Activated CD8-positive, alpha-beta memory T cell treated with anti-CD3 and anti-CD28 coated beads, Interleukin-2, amount 10 ng/mL, durations not matched to agents 7 days and 5 days (primary cell): ENCODE measurements at regions not wholly inside any gene's neighbourhood (a gene's known extent, or its start where the extent isn't known, plus 50 kb on each side); places are given as distances from the start of the nearest gene placed in this dataset.
"Not testable (repeated sequence)": the region's sequence is repeated elsewhere in the genome, so short reads cannot be mapped to it uniquely, and the experiment has no call there.

Source experiments
- ATAC-seq: fragments of 150-1000 bp; cut with Tn5 transposase; one replicate; pipeline ENCODE4 v1.10.0; 2021; ENCODE audit warnings: moderate library complexity
- CTCF ChIA-PET: fragments of 350-600 bp; sonication (Branson Sonifier 250); formaldehyde crosslinking; loops from one replicate; lab custom pipeline; 2021; ENCODE audit warnings: antibody characterized with exemption; lab: Charles Lee
- DNase-seq: peaks from one replicate; pipeline ENCODE4 v3.0.0-alpha.2; 2020
- H3K27ac Mint-ChIP-seq: one replicate; pipeline ENCODE4 v1.8.0; 2021; ENCODE audit warnings: mild to moderate bottlenecking, mixed read lengths
- H3K27me3 Mint-ChIP-seq: one replicate; pipeline ENCODE4 v1.8.0; 2021; ENCODE audit warnings: mixed read lengths
- H3K36me3 Mint-ChIP-seq: one replicate; pipeline ENCODE4 v1.8.0; 2021; ENCODE audit warnings: mild to moderate bottlenecking, mixed read lengths
- H3K4me1 Mint-ChIP-seq: one replicate; pipeline ENCODE4 v1.8.0; 2021; ENCODE audit warnings: mixed read lengths
- H3K4me3 Mint-ChIP-seq: one replicate; pipeline ENCODE4 v1.8.0; 2021; ENCODE audit warnings: mild to moderate bottlenecking, moderate library complexity, mixed read lengths
- H3K9me3 Mint-ChIP-seq: one replicate; pipeline ENCODE4 v1.8.0; 2022; ENCODE audit warnings: low read depth, mixed read lengths

DNA sequence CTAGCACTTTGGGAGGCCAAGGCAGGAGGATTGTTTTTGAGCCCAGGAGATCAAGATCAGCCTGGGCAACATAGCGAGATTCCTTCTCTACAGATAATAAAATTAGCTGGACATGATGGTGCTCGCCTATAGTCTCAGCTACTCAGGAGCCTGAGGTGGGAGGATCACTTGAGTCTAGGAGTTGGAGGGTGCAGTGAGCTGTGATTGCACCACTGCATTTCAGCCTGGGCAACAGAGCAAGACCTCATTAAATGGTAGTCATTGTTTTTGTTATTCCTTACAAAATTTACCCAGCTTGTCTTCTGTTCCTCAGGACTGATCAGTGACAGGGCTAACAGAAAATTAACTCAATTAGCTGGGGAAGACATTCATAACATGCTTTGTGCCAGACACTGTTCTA, 104.5 kb downstream of the NDFIP1 start:
- Mint-ChIP-seq H3K4me3 (no peak overlapping the region), H3K4me1 (no peaks in the 10 kb centered on the region), H3K27ac (no peak overlapping the region), H3K27me3 (peaks cover 6% of the 10 kb centered on the region), H3K9me3 (no peaks in the 10 kb centered on the region), H3K36me3 (no peaks in the 10 kb centered on the region)
- no peak for DNase-seq
- ATAC-seq = no peak
- CTCF ChIA-PET = no interaction called here

DNA sequence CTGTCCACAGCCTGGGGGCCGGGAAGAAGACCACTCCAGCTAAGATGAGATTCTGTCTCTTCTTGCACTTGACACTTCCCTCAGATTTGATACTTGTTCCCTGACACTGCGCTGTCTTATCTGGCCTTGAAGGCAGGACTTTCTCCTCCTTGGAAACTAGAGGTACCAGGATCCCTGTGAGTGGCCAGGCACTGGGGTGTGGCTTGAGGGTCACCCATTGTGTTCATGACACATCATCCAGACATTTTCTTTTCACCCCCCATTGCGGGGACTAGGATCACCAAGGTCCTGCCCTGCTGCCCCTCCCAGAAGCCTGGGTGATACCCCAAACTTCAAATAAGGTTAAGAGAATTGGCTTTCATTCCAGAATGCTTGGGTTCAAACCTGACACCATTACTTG, 103.3 kb downstream of the NDFIP1 start:
- Mint-ChIP-seq H3K4me1 (no peaks in the 10 kb centered on the region), H3K27me3 (peaks cover 6% of the 10 kb centered on the region), H3K27ac (no peak overlapping the region), H3K9me3 (no peaks in the 10 kb centered on the region), H3K4me3 (no peak overlapping the region), H3K36me3 (no peaks in the 10 kb centered on the region)
- CTCF ChIA-PET = no interaction called here
- ATAC-seq (no peak), DNase-seq (no peak)

DNA sequence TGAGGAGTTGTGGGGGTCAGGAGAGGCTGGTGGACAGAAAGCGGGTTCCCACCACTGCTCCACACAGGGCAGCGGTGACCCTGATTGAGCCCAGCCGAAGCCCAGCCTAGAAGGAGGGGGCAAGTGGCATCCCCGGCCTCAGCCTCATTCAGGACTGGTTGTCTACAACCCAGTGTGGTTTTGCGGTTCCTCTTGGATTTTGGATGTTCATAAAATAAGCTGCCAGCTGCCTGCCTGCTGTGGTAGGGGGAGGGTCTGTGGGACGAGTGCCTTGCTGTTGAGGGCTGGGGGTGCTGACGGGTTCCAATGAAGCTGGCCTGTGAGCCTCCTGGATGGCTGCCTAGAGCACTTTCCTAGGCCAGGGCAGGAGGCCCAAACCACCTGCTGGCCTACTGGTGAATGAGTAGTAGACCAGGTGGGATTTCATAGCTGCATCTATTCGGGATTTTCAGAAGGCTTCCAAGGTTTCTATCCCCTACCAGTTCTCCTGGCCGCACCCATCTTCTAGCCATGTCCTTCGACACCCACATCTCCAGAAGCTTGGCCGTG, 102.4 kb downstream of the NDFIP1 start:
- CTCF ChIA-PET = no interaction called here
- H3K36me3 Mint-ChIP-seq = no peaks in the 10 kb centered on the region
- H3K4me3 Mint-ChIP-seq = no peak overlapping the region
- peaks cover 6% of the 10 kb centered on the region for H3K27me3 Mint-ChIP-seq
- no peaks in the 10 kb centered on the region for H3K4me1 Mint-ChIP-seq
- ATAC-seq (no peak), DNase-seq (no peak)
- no peaks in the 10 kb centered on the region for H3K9me3 Mint-ChIP-seq
- no peak overlapping the region for H3K27ac Mint-ChIP-seq

- DNase-seq (no peak), ATAC-seq (no peak)
- CTCF ChIA-PET = no interaction called here
- H3K36me3 Mint-ChIP-seq = no peaks in the 10 kb centered on the region
- H3K9me3 Mint-ChIP-seq = no peaks in the 10 kb centered on the region
- H3K4me3 Mint-ChIP-seq = no peak overlapping the region
- H3K4me1 Mint-ChIP-seq = no peaks in the 10 kb centered on the region
- H3K27ac Mint-ChIP-seq = no peak overlapping the region
- peaks cover 6% of the 10 kb centered on the region for H3K27me3 Mint-ChIP-seq
Observed at GRCh38 chr5:142210011-142210410, 101.4 kb downstream of the NDFIP1 start.

DNA sequence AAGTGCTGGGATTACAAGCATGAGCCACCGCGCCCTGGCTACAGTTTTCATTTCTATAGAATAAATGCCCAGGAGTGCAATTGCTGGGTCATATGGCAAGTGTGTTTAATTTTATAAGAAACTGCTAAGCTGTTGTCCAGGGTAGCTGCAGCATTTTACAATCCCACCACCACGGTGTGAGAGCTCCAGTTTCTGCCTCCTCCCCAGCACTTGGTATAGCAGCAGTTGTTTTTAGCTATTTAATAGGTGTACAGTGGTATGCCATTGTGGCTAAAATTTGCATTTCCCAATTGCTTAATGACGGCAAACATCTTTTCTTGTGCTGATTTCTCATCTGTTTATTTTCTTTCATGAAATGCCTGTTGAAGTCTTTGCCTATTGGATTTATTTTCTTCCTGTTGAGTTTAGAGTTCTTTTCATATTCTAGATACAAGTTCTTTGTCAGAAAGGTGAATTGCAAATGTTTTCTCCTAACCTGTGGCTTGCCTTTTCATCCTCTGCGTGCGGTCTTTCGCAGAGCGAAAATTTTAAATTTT, 100.3 kb downstream of the NDFIP1 start:
- no peaks in the 10 kb centered on the region for H3K36me3 Mint-ChIP-seq
- H3K27ac Mint-ChIP-seq = no peak overlapping the region
- no peaks in the 10 kb centered on the region for H3K9me3 Mint-ChIP-seq
- H3K27me3 Mint-ChIP-seq = peaks cover 11% of the 10 kb centered on the region
- ATAC-seq = no peak
- no peak overlapping the region for H3K4me3 Mint-ChIP-seq
- DNase-seq = no peak
- CTCF ChIA-PET = no interaction called here
- no peaks in the 10 kb centered on the region for H3K4me1 Mint-ChIP-seq

DNA sequence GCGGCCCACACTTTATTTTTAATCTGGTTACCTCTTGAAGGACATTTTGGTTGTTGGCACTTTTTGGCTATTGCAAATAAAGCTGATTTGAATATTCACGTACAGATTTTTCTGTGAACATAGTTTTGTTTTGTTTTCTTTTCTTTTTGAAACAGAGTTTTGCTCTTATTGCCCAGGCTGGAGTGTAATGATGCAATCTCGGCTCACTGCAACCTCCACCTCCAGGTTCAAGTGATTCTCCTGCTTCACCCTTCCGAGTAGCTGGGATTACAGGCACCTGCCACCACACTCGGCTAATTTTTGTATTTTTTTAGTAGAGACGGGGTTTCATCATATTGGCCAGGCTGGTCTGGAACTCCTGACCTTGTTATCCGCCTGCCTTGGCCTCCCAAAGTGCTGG, 99.7 kb downstream of the NDFIP1 start:
- CTCF ChIA-PET, H3K4me1 Mint-ChIP-seq: not testable (repeated sequence)

GRCh38 chr5:142206801-142207200, 98.2 kb downstream of the NDFIP1 start:
- no peak for DNase-seq
- Mint-ChIP-seq H3K27me3 (peaks cover 18% of the 10 kb centered on the region), H3K27ac (no peak overlapping the region), H3K36me3 (no peaks in the 10 kb centered on the region), H3K4me1 (no peaks in the 10 kb centered on the region), H3K4me3 (no peak overlapping the region), H3K9me3 (no peaks in the 10 kb centered on the region)
- ATAC-seq = no peak
- CTCF ChIA-PET = no interaction called here

More for the DNA sequence above, 99.7 kb downstream of the NDFIP1 start:
- peaks cover 14% of the 10 kb centered on the region for H3K27me3 Mint-ChIP-seq
- H3K4me3 Mint-ChIP-seq, ATAC-seq, DNase-seq, H3K27ac Mint-ChIP-seq, H3K9me3 Mint-ChIP-seq, H3K36me3 Mint-ChIP-seq: not testable (repeated sequence)

GRCh38 chr5:142204219-142204618, 95.6 kb downstream of the NDFIP1 start:
- Mint-ChIP-seq H3K4me3 (no peak overlapping the region), H3K9me3 (no peaks in the 10 kb centered on the region), H3K4me1 (no peaks in the 10 kb centered on the region), H3K27me3 (peaks cover 22% of the 10 kb centered on the region), H3K36me3 (no peaks in the 10 kb centered on the region), H3K27ac (no peak overlapping the region)
- ATAC-seq (no peak), DNase-seq (no peak)
- CTCF ChIA-PET = no interaction called here
